ENCODE measurements at regions not wholly inside any gene's neighbourhood (a gene's known extent, or its start where the extent isn't known, plus 50 kb on each side); places are given as distances from the start of the nearest gene placed in this dataset.

GRCh38 chr18:64653068-64653467 is 504.2 kb upstream of the LINC00305 start:
- 0% methylated on average over 4 of the region's 4 CpGs for WGBS (ENCODE audit: low lambda C conversion rate)
- BruUV-seq (replicated peaks): no TSS peak

GRCh38 chr18:64650068-64650467 is 501.2 kb upstream of the LINC00305 start:
- H3K9ac ChIP-seq (ENCODE audit: insufficient read depth, low read depth, low read length): no peak overlapping the region
- CTCF ChIA-PET (ENCODE audit: low intra/inter-chr PET ratio, low total read pairs): no interaction called here
- ATAC-seq (no peak), DNase-seq (ENCODE audit: low spot score) (no peak), FAIRE-seq (no peak)
- no peak overlapping the region for H3K4me2 ChIP-seq (ENCODE audit: low read depth, low read length)
- intact Hi-C loops (cut with micrococcal nuclease; ENCODE audit: unreplicated experiment): no loop called here
- 0% methylated on average over 2 of the region's 2 CpGs for WGBS (ENCODE audit: low lambda C conversion rate)
- no peaks in the 10 kb centered on the region for H3K9me3 ChIP-seq (ENCODE audit: low read length)
- no peak overlapping the region for H2AFZ ChIP-seq (ENCODE audit: low read length)
- no TSS peak for BruUV-seq (replicated peaks)
- no peaks in the 10 kb centered on the region for H3K79me2 ChIP-seq (ENCODE audit: insufficient read depth, low read length)
- no peaks in the 10 kb centered on the region for H3K27me3 ChIP-seq (ENCODE audit: control insufficient read depth in 1 of 2, insufficient read depth in 2 of 2, low read length in 2 of 2)
- POLR2A ChIA-PET: no interaction called here
- H3K4me1 ChIP-seq (ENCODE audit: insufficient read depth, low read length): no peaks in the 10 kb centered on the region
- H3K27ac ChIP-seq (ENCODE audit: extremely low read length, insufficient read depth, low read length): no peak overlapping the region
- H3K4me3 ChIP-seq (replicated peaks in 1 of 3; ENCODE audit: insufficient read depth in 1 of 3, low read depth in 2 of 3, low read length in 3 of 3): no peak overlapping the region
- no peaks in the 10 kb centered on the region for H4K20me1 ChIP-seq (ENCODE audit: insufficient read depth, low read length)
- in situ Hi-C loops (cut with HindIII; ENCODE audit: extremely low pct_ligation_motif_present, low pct_unique_long_range_greater_than_20kb): no loop called here
- no peaks in the 10 kb centered on the region for H3K36me3 ChIP-seq (replicated peaks in 1 of 2; ENCODE audit: control insufficient read depth in 1 of 2, insufficient read depth in 2 of 2, low read length in 2 of 2)
- no peak for TF ChIP-seq PRDM4 (CRISPR knock-in tag; IDR thresholded peaks at IDR 0.05; ENCODE audit: borderline replicate concordance)
- TF ChIP-seq ZNF251 (CRISPR knock-in tag; IDR thresholded peaks at IDR 0.05): no peak
- no peak for TF ChIP-seq RBM39 (IDR thresholded peaks at IDR 0.05; ENCODE audit: low read depth, low read length, poor library complexity, severe bottlenecking)
- no peak for TF ChIP-seq TAF15 (IDR thresholded peaks at IDR 0.05; ENCODE audit: low read depth, low read length, poor library complexity, severe bottlenecking)
- TF ChIP-seq ZFP41 (CRISPR knock-in tag; IDR thresholded peaks at IDR 0.05; ENCODE audit: borderline replicate concordance): no peak
- no peak for TF ChIP-seq SMAD1 (CRISPR knock-in tag; IDR thresholded peaks at IDR 0.05; ENCODE audit: borderline replicate concordance, low read depth)
- no peak for TF ChIP-seq ZNF580 (CRISPR knock-in tag; IDR thresholded peaks at IDR 0.05; ENCODE audit: borderline replicate concordance, low read depth)

More at GRCh38 chr18:64653068-64653467, 504.2 kb upstream of the LINC00305 start:
- POLR2A ChIA-PET: no interaction called here
- ATAC-seq (no peak), DNase-seq (ENCODE audit: low spot score) (no peak), FAIRE-seq (no peak)
- Histone ChIP-seq H2AFZ (ENCODE audit: low read length) (no peak overlapping the region), H3K9me3 (ENCODE audit: low read length) (no peaks in the 10 kb centered on the region), H3K27ac (ENCODE audit: extremely low read length, insufficient read depth, low read length) (no peak overlapping the region), H4K20me1 (ENCODE audit: insufficient read depth, low read length) (no peaks in the 10 kb centered on the region), H3K36me3 (replicated peaks in 1 of 2; ENCODE audit: control insufficient read depth in 1 of 2, insufficient read depth in 2 of 2, low read length in 2 of 2) (no peaks in the 10 kb centered on the region), H3K79me2 (ENCODE audit: insufficient read depth, low read length) (no peaks in the 10 kb centered on the region), H3K4me1 (ENCODE audit: insufficient read depth, low read length) (no peaks in the 10 kb centered on the region), H3K4me2 (ENCODE audit: low read depth, low read length) (no peak overlapping the region), H3K27me3 (ENCODE audit: control insufficient read depth in 1 of 2, insufficient read depth in 2 of 2, low read length in 2 of 2) (no peaks in the 10 kb centered on the region), H3K9ac (ENCODE audit: insufficient read depth, low read depth, low read length) (no peak overlapping the region), H3K4me3 (replicated peaks in 1 of 3; ENCODE audit: insufficient read depth in 1 of 3, low read depth in 2 of 3, low read length in 3 of 3) (no peak overlapping the region)
- CTCF ChIA-PET (ENCODE audit: low intra/inter-chr PET ratio, low total read pairs): no interaction called here
- in situ Hi-C loops (cut with HindIII; ENCODE audit: extremely low pct_ligation_motif_present, low pct_unique_long_range_greater_than_20kb): no loop called here
- intact Hi-C loops (cut with micrococcal nuclease; ENCODE audit: unreplicated experiment): no loop called here
- TF ChIP-seq RBAK (CRISPR knock-in tag; IDR thresholded peaks at IDR 0.05) (no peak), ZNF749 (CRISPR knock-in tag; IDR thresholded peaks at IDR 0.05; ENCODE audit: borderline replicate concordance) (no peak), ZNF629 (CRISPR knock-in tag; conservative IDR thresholded peaks at IDR 0.05) (no peak), NCOA5 (CRISPR knock-in tag; IDR thresholded peaks at IDR 0.05) (no peak), ZNF737 (CRISPR knock-in tag; IDR thresholded peaks at IDR 0.05; ENCODE audit: borderline replicate concordance) (no peak), ZNF572 (CRISPR knock-in tag; IDR thresholded peaks at IDR 0.05) (no peak), ZNF746 (CRISPR knock-in tag; IDR thresholded peaks at IDR 0.05) (no peak), EP300 (IDR thresholded peaks at IDR 0.05; ENCODE audit: low read depth in 2 of 2, low read length in 2 of 2) (no peak), EP300 (CRISPR knock-in tag; IDR thresholded peaks at IDR 0.05; ENCODE audit: borderline replicate concordance) (no peak), ZNF326 (CRISPR knock-in tag; IDR thresholded peaks at IDR 0.05; ENCODE audit: borderline replicate concordance) (no peak), ZNF30 (CRISPR knock-in tag; IDR thresholded peaks at IDR 0.05) (no peak), SRSF9 (IDR thresholded peaks at IDR 0.05; ENCODE audit: borderline replicate concordance, insufficient read depth, low read depth, low read length, poor library complexity, severe bottlenecking) (no peak), ZNF615 (CRISPR knock-in tag; IDR thresholded peaks at IDR 0.05; ENCODE audit: borderline replicate concordance) (no peak), HINFP (CRISPR knock-in tag; IDR thresholded peaks at IDR 0.05; ENCODE audit: low read depth) (no peak), SMC3 (IDR thresholded peaks at IDR 0.05; ENCODE audit: low read length) (no peak)
